Peyer's patch (tissue), 4 donors: ENCODE measurements at regions not wholly inside any gene's neighbourhood (a gene's known extent, or its start where the extent isn't known, plus 50 kb on each side); places are given as distances from the start of the nearest gene placed in this dataset.

Experiments used
- POLR2A ChIP-seq, 2 donors: fragments of 450-650 bp; IDR thresholded peaks; one replicate each; pipeline ENCODE4 v1.5.1; 2017; ENCODE audit warnings: antibody characterized with exemption in 2 of 2, mild to moderate bottlenecking in 2 of 2, moderate library complexity in 2 of 2
- TF ChIP-seq, protein P1 (sequence below), 6 experiments: fragments of 450-650 bp in 4 of 6; fragments of 200-600 bp in 2 of 6; sonication (generic) in 1 of 6; IDR thresholded peaks; one replicate each; pipeline ENCODE4 v1.5.1; 2017 to 2019; ENCODE audit warnings: antibody characterized with exemption in 6 of 6, mild to moderate bottlenecking in 3 of 6, moderate library complexity in 1 of 6

DNA sequence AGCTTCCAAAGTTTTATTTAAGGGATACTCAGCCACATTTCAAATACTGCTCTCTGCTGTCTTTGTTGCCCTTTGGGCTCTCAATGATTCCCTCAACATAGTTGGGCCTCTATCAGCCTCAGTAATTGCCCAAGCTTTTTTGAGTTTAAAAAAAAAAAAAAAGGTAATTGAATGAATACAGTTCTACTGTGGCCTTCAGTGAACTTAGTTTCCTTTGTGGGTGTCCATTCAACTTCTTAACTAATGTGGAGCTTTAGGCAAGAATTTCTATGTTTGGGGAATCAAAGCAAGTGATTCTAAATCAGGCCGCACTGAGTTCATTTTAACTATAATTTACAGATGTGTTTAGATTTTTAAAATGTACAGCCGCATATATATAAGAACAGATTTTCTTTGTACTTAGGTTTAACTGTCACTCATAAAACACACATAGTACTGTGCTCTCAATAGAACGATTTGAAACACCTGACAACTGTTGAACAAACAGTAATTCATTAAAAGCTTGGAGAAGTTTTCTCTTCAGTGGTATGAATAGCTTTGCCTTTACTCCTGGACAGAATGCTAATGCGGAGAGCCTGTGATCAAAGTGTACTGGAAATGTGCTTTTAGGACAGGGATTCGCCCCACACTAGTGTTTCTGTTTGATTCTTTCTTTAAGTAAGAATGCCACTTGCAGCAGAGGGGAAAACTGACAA, 844.9 kb upstream of the SEMA6D start:
- TF ChIP-seq, protein P1, sequence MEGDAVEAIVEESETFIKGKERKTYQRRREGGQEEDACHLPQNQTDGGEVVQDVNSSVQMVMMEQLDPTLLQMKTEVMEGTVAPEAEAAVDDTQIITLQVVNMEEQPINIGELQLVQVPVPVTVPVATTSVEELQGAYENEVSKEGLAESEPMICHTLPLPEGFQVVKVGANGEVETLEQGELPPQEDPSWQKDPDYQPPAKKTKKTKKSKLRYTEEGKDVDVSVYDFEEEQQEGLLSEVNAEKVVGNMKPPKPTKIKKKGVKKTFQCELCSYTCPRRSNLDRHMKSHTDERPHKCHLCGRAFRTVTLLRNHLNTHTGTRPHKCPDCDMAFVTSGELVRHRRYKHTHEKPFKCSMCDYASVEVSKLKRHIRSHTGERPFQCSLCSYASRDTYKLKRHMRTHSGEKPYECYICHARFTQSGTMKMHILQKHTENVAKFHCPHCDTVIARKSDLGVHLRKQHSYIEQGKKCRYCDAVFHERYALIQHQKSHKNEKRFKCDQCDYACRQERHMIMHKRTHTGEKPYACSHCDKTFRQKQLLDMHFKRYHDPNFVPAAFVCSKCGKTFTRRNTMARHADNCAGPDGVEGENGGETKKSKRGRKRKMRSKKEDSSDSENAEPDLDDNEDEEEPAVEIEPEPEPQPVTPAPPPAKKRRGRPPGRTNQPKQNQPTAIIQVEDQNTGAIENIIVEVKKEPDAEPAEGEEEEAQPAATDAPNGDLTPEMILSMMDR (IDR thresholded peaks at IDR 0.05): no peak
- TF ChIP-seq POLR2A (IDR thresholded peaks at IDR 0.05): no peak
